ENCODE measurements at regions not wholly inside any gene's neighbourhood (a gene's known extent, or its start where the extent isn't known, plus 50 kb on each side); places are given as distances from the start of the nearest gene placed in this dataset.

GRCh38 chr12:126582231-126582630 is 1517.0 kb downstream of the AACS start:
- H3K14ac ChIP-seq (ENCODE audit: low read length): no peak overlapping the region
- no peaks in the 10 kb centered on the region for H3K79me1 ChIP-seq (ENCODE audit: low read depth, low read length)
- H3K18ac ChIP-seq (ENCODE audit: low read length): no peak overlapping the region
- no peak overlapping the region for H2BK120ac ChIP-seq (ENCODE audit: low read depth, low read length)
- no CpG with 5 or more reads among the region's 3 CpGs for WGBS, 2 donors (ENCODE audit: extremely low coverage in 2 of 2, insufficient read length in 2 of 2, insufficient replicate concordance in 1 of 2)
- H3K9ac ChIP-seq (ENCODE audit: low read depth, low read length, poor library complexity): no peak overlapping the region
- no peak overlapping the region for H4K8ac ChIP-seq (ENCODE audit: low read depth, low read length)
- H3K4ac ChIP-seq (ENCODE audit: low read length): no peak overlapping the region
- H3K36me3 ChIP-seq (replicated peaks in 1 of 2; ENCODE audit: control insufficient read depth in 2 of 2, insufficient read depth in 2 of 2, low read length in 2 of 2): no peaks in the 10 kb centered on the region
- H3K4me2 ChIP-seq (ENCODE audit: insufficient read depth, low read length, poor library complexity, severe bottlenecking): no peak overlapping the region
- H3K27me3 ChIP-seq (ENCODE audit: control insufficient read depth in 3 of 3, insufficient read depth in 3 of 3, low read depth in 1 of 3, low read length in 3 of 3): no peaks in the 10 kb centered on the region
- no peak overlapping the region for H2BK5ac ChIP-seq (ENCODE audit: low read length)
- no peaks in the 10 kb centered on the region for H3K9me3 ChIP-seq (replicated peaks in 1 of 2; ENCODE audit: control insufficient read depth in 2 of 2, insufficient read depth in 1 of 2, low read depth in 1 of 2, low read length in 2 of 2)
- H4K91ac ChIP-seq (ENCODE audit: low read depth, low read length, poor library complexity): no peak overlapping the region
- no peak overlapping the region for H2AFZ ChIP-seq (ENCODE audit: low read length)
- H3K4me3 ChIP-seq (ENCODE audit: low read length in 2 of 2): no peak overlapping the region
- no peak overlapping the region for H3K27ac ChIP-seq (replicated peaks; ENCODE audit: low read length)
- H2BK15ac ChIP-seq (ENCODE audit: low read length): no peak overlapping the region
- no peak overlapping the region for H2AK5ac ChIP-seq (ENCODE audit: low read depth, low read length)
- H2BK12ac ChIP-seq (ENCODE audit: low read length): no peak overlapping the region
- no peak for DNase-seq (ENCODE audit: low spot score)
- H3K23ac ChIP-seq (ENCODE audit: low read depth, low read length, poor library complexity): no peak overlapping the region
- peaks cover 0 to 3% of the 10 kb centered on the region in 2 donors for H3K4me1 ChIP-seq (ENCODE audit: control insufficient read depth in 2 of 2, insufficient read depth in 1 of 2, low read depth in 1 of 2, low read length in 2 of 2)

GRCh38 chr12:126588586-126589249 is 1523.5 kb downstream of the AACS start:
- Histone ChIP-seq H2AFZ (ENCODE audit: low read length) (no peak overlapping the region), H4K91ac (ENCODE audit: low read depth, low read length, poor library complexity) (no peak overlapping the region), H3K4ac (ENCODE audit: low read length) (no peak overlapping the region), H3K27me3 (ENCODE audit: control insufficient read depth in 3 of 3, insufficient read depth in 3 of 3, low read depth in 1 of 3, low read length in 3 of 3) (no peaks in the 10 kb centered on the region), H2AK5ac (ENCODE audit: low read depth, low read length) (no peak overlapping the region), H4K8ac (ENCODE audit: low read depth, low read length) (no peak overlapping the region), H2BK120ac (ENCODE audit: low read depth, low read length) (no peak overlapping the region), H2BK15ac (ENCODE audit: low read length) (no peak overlapping the region), H3K4me3 (ENCODE audit: low read length in 2 of 2) (no peak overlapping the region), H3K14ac (ENCODE audit: low read length) (no peak overlapping the region), H2BK12ac (ENCODE audit: low read length) (no peak overlapping the region), H3K23ac (ENCODE audit: low read depth, low read length, poor library complexity) (no peak overlapping the region), H3K4me1 (ENCODE audit: control insufficient read depth in 2 of 2, insufficient read depth in 1 of 2, low read depth in 1 of 2, low read length in 2 of 2) (no peaks in the 10 kb centered on the region), H3K36me3 (replicated peaks in 1 of 2; ENCODE audit: control insufficient read depth in 2 of 2, insufficient read depth in 2 of 2, low read length in 2 of 2) (no peaks in the 10 kb centered on the region), H2BK5ac (ENCODE audit: low read length) (no peak overlapping the region), H3K9ac (ENCODE audit: low read depth, low read length, poor library complexity) (no peak overlapping the region), H3K27ac (replicated peaks; ENCODE audit: low read length) (no peak overlapping the region), H3K9me3 (replicated peaks in 1 of 2; ENCODE audit: control insufficient read depth in 2 of 2, insufficient read depth in 1 of 2, low read depth in 1 of 2, low read length in 2 of 2) (no peaks in the 10 kb centered on the region), H3K18ac (ENCODE audit: low read length) (no peak overlapping the region), H3K4me2 (ENCODE audit: insufficient read depth, low read length, poor library complexity, severe bottlenecking) (no peak overlapping the region), H3K79me1 (ENCODE audit: low read depth, low read length) (no peaks in the 10 kb centered on the region)
- no peak for DNase-seq (ENCODE audit: low spot score)
- no CpG with 5 or more reads among the region's 8 CpGs for WGBS, 2 donors (ENCODE audit: extremely low coverage in 2 of 2, insufficient read length in 2 of 2, insufficient replicate concordance in 1 of 2)

- DNase-seq (ENCODE audit: low spot score): no peak
- Histone ChIP-seq H3K79me1 (ENCODE audit: low read depth, low read length) (no peaks in the 10 kb centered on the region), H3K27me3 (ENCODE audit: control insufficient read depth in 3 of 3, insufficient read depth in 3 of 3, low read depth in 1 of 3, low read length in 3 of 3) (no peaks in the 10 kb centered on the region), H3K27ac (replicated peaks; ENCODE audit: low read length) (no peak overlapping the region), H2BK5ac (ENCODE audit: low read length) (no peak overlapping the region), H3K4me3 (ENCODE audit: low read length in 2 of 2) (no peak overlapping the region), H2BK15ac (ENCODE audit: low read length) (no peak overlapping the region), H2BK12ac (ENCODE audit: low read length) (no peak overlapping the region), H2AFZ (ENCODE audit: low read length) (no peak overlapping the region), H2BK120ac (ENCODE audit: low read depth, low read length) (no peak overlapping the region), H4K91ac (ENCODE audit: low read depth, low read length, poor library complexity) (no peak overlapping the region), H3K36me3 (replicated peaks in 1 of 2; ENCODE audit: control insufficient read depth in 2 of 2, insufficient read depth in 2 of 2, low read length in 2 of 2) (no peaks in the 10 kb centered on the region), H3K14ac (ENCODE audit: low read length) (no peak overlapping the region), H4K8ac (ENCODE audit: low read depth, low read length) (no peak overlapping the region), H3K9me3 (replicated peaks in 1 of 2; ENCODE audit: control insufficient read depth in 2 of 2, insufficient read depth in 1 of 2, low read depth in 1 of 2, low read length in 2 of 2) (no peaks in the 10 kb centered on the region), H3K18ac (ENCODE audit: low read length) (no peak overlapping the region), H3K23ac (ENCODE audit: low read depth, low read length, poor library complexity) (no peak overlapping the region), H3K4ac (ENCODE audit: low read length) (no peak overlapping the region), H3K4me2 (ENCODE audit: insufficient read depth, low read length, poor library complexity, severe bottlenecking) (no peak overlapping the region), H3K9ac (ENCODE audit: low read depth, low read length, poor library complexity) (no peak overlapping the region), H3K4me1 (ENCODE audit: control insufficient read depth in 2 of 2, insufficient read depth in 1 of 2, low read depth in 1 of 2, low read length in 2 of 2) (no peaks in the 10 kb centered on the region), H2AK5ac (ENCODE audit: low read depth, low read length) (no peak overlapping the region)
- WGBS, 2 donors (ENCODE audit: extremely low coverage in 2 of 2, insufficient read length in 2 of 2, insufficient replicate concordance in 1 of 2): no CpG with 5 or more reads among the region's 2 CpGs
These were observed 1526.3 kb downstream of the AACS start for GRCh38 chr12:126591533-126591932.

DNA sequence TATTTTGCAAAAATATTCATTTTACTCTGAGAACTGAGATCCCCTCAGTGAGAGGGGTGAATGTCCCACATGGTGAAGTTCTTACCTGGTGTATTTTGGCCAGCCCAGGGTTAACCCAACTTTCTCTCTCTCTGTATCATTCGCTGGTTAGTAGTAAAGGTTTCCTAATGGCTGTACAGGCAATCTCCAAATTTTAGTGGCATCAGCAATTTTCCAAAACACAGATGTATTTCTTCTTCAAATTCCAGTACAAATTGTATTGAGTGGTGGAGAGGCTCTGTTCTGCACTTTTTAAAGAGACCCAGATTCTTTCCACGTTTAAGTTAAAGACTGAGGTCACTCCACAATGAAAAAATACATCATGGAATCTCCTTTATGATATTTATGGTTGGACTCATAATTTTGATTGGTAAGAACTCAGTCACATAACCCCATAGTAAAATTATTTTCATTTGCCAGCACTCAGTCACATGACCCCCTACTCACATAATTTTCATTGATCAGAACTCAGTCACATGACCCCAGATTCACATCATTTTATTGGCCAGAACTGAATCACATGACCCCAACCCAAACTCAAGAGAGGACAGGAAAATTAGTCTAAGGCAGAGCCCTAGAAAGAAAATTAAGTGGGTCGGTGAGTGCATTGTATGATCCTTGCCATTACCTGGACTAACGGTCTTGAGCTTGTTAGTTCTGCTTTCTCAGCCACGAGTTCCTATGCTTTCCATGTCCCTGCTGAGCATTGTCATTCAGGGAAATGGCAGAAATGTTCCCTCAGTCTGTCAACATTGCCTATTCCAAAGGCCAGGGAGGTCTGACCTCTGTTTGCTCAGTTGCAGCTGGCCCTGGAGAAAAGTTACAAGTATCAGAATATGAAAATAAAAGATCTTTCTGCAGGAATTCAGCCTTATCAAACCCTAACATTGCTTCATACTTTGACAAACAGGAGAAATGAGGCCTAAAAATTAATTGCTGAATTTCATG is 1536.2 kb downstream of the AACS start:
- no peak overlapping the region for H4K91ac ChIP-seq (ENCODE audit: low read depth, low read length, poor library complexity)
- H3K23ac ChIP-seq (ENCODE audit: low read depth, low read length, poor library complexity): no peak overlapping the region
- no peak overlapping the region for H2BK5ac ChIP-seq (ENCODE audit: low read length)
- DNase-seq (ENCODE audit: low spot score): no peak
- no peaks in the 10 kb centered on the region for H3K27me3 ChIP-seq (ENCODE audit: control insufficient read depth in 3 of 3, insufficient read depth in 3 of 3, low read depth in 1 of 3, low read length in 3 of 3)
- no peaks in the 10 kb centered on the region for H3K9me3 ChIP-seq (replicated peaks in 1 of 2; ENCODE audit: control insufficient read depth in 2 of 2, insufficient read depth in 1 of 2, low read depth in 1 of 2, low read length in 2 of 2)
- no peak overlapping the region for H4K8ac ChIP-seq (ENCODE audit: low read depth, low read length)
- H2AK5ac ChIP-seq (ENCODE audit: low read depth, low read length): no peak overlapping the region
- no peak overlapping the region for H2AFZ ChIP-seq (ENCODE audit: low read length)
- H3K14ac ChIP-seq (ENCODE audit: low read length): no peak overlapping the region
- H3K79me1 ChIP-seq (ENCODE audit: low read depth, low read length): no peaks in the 10 kb centered on the region
- no peak overlapping the region for H2BK120ac ChIP-seq (ENCODE audit: low read depth, low read length)
- no peak overlapping the region for H3K18ac ChIP-seq (ENCODE audit: low read length)
- WGBS, 2 donors (ENCODE audit: extremely low coverage in 2 of 2, insufficient read length in 2 of 2, insufficient replicate concordance in 1 of 2): no CpG with 5 or more reads among the region's 5 CpGs
- H3K9ac ChIP-seq (ENCODE audit: low read depth, low read length, poor library complexity): no peak overlapping the region
- no peaks in the 10 kb centered on the region for H3K36me3 ChIP-seq (replicated peaks in 1 of 2; ENCODE audit: control insufficient read depth in 2 of 2, insufficient read depth in 2 of 2, low read length in 2 of 2)
- no peak overlapping the region for H3K4me2 ChIP-seq (ENCODE audit: insufficient read depth, low read length, poor library complexity, severe bottlenecking)
- H3K4me1 ChIP-seq (ENCODE audit: control insufficient read depth in 2 of 2, insufficient read depth in 1 of 2, low read depth in 1 of 2, low read length in 2 of 2): no peaks in the 10 kb centered on the region
- no peak overlapping the region for H2BK15ac ChIP-seq (ENCODE audit: low read length)
- no peak overlapping the region for H3K4me3 ChIP-seq (ENCODE audit: low read length in 2 of 2)
- no peak overlapping the region for H3K27ac ChIP-seq (replicated peaks; ENCODE audit: low read length)
- H2BK12ac ChIP-seq (ENCODE audit: low read length): no peak overlapping the region
- H3K4ac ChIP-seq (ENCODE audit: low read length): no peak overlapping the region
